ENCODE measurements at regions not wholly inside any gene's neighbourhood (a gene's known extent, or its start where the extent isn't known, plus 50 kb on each side); places are given as distances from the start of the nearest gene placed in this dataset.
"Not testable (repeated sequence)": the region's sequence is repeated elsewhere in the genome, so short reads cannot be mapped to it uniquely, and the experiment has no call there.

DNA sequence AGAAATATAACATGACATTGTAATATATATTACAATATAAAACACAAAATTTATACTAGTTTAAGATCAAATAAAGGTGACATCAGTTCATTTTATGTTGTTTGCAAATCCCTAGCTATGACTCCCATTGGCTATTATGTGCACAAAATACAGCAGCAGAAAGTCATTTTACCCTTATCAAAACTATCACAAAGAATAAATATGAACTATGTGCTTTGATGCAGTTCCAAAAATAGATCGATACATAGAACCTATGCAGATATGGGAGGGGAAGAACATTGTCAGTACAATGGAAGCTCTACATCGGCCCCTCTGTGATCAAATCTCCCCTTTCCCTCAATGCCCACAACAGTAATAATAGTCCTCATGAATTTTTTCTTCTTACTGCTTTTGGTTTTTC, 1038.1 kb upstream of the PCDH20 start:
- no peak overlapping the region for H3K4me3 ChIP-seq
- no peaks in the 10 kb centered on the region for H3K36me3 ChIP-seq
- TF ChIP-seq, protein P1, sequence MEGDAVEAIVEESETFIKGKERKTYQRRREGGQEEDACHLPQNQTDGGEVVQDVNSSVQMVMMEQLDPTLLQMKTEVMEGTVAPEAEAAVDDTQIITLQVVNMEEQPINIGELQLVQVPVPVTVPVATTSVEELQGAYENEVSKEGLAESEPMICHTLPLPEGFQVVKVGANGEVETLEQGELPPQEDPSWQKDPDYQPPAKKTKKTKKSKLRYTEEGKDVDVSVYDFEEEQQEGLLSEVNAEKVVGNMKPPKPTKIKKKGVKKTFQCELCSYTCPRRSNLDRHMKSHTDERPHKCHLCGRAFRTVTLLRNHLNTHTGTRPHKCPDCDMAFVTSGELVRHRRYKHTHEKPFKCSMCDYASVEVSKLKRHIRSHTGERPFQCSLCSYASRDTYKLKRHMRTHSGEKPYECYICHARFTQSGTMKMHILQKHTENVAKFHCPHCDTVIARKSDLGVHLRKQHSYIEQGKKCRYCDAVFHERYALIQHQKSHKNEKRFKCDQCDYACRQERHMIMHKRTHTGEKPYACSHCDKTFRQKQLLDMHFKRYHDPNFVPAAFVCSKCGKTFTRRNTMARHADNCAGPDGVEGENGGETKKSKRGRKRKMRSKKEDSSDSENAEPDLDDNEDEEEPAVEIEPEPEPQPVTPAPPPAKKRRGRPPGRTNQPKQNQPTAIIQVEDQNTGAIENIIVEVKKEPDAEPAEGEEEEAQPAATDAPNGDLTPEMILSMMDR (IDR thresholded peaks at IDR 0.05) = no peak
- H3K27me3 ChIP-seq = no peaks in the 10 kb centered on the region
- no peaks in the 10 kb centered on the region for H3K9me3 ChIP-seq
- DNase-seq (ENCODE audit: low spot score) = no peak
- no peaks in the 10 kb centered on the region for H3K4me1 ChIP-seq
- no peak overlapping the region for H3K27ac ChIP-seq

DNA sequence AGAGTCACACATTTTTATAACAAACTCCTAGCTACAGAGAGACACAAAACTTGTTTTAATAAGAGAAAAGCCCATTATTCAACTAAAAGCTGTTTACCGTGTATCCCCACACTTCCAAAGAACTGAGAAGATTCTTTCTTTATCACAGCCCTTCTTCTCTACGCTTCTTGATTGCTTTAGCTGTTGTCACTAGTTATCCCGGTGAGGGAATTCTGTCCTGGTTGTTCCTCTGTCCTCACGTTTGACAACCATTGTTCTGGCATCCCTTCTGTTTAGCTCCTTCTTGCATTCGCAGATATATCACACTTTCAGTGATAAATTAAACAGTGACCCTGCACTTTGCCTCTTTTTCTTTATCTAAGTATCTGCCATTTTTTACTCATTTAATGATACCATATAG, 1035.1 kb upstream of the PCDH20 start:
- Histone ChIP-seq H3K27me3 (no peaks in the 10 kb centered on the region), H3K4me3 (no peak overlapping the region), H3K27ac (no peak overlapping the region), H3K4me1 (no peaks in the 10 kb centered on the region), H3K36me3 (no peaks in the 10 kb centered on the region), H3K9me3 (no peaks in the 10 kb centered on the region)
- no peak for DNase-seq (ENCODE audit: low spot score)
- TF ChIP-seq, protein P1 (IDR thresholded peaks at IDR 0.05) = no peak

DNA sequence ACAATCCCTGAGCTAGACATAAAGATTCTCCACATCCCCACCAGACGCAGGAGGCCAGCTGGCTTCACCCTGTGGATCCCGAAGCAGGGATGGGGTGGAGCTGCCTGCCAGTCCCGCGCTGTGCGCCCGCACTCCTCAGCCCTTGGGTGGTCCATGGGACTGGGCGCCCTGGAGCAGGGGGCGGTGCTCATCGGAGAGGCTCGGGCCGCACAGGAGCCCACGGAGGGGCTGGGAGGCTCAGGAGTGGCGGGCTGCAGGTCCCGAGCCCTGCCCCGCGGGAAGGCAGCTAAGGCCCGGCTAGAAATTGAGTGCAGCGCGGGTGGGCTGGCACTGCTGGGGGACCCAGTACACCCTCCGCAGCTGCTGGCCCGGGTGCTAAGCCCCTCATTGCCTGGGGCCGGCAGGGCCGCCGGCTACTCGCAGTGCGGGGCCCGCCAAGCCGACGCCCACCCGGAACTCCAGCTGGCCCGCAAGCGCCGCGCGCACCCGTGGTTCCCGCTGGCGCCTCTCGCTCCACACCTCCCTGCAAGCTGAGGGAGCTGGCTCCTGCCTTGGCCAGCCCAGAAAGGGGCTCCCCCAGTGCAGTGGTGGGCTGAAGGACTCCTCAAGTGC, 1032.2 kb upstream of the PCDH20 start:
- H3K36me3 ChIP-seq; H3K27me3 ChIP-seq; H3K4me1 ChIP-seq; H3K27ac ChIP-seq; H3K9me3 ChIP-seq; H3K4me3 ChIP-seq; DNase-seq (ENCODE audit: low spot score): not testable (repeated sequence)

DNA sequence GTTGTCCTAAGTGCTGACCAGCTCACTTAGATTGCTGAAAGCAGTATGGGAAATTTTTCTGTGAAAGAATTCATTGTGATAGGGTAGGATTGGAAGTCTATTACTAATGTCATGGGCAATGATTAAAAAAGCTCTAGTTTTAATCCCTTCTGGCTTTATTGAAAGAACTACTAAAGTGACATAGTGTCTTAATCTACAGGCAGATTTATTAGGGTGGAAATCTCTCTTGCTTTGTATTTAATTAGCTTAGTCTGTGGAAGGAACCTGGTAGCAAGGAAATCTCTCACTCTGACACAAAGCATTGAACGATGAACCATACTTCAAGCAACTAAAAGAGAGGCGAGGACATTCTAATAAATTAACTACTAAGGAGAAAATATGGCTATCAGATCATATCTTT, 1029.2 kb upstream of the PCDH20 start:
- Histone ChIP-seq H3K36me3 (no peaks in the 10 kb centered on the region), H3K9me3 (no peaks in the 10 kb centered on the region)
- TF ChIP-seq, protein P1 (IDR thresholded peaks at IDR 0.05) = no peak

DNA sequence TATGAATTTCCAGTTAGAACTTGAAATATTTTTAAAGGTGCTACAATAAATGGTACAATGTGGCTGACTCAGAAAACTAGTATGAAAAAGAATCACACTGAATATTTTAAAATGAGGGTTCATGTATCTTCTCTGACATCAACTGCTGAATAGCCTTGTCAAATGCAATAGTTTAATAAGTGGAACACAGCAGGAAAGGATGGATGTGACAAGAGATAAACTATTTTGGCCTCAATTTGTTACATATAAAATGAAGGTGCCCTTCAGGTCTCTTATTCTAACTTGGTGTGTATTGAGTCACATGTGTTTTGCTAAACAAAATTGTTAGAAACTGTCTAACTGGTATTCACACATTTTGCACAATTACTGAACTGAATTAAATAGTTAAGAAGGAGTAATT, 1018.4 kb upstream of the PCDH20 start:
- H3K9me3 ChIP-seq = no peaks in the 10 kb centered on the region
- no peak for DNase-seq (ENCODE audit: low spot score)
- no peaks in the 10 kb centered on the region for H3K27me3 ChIP-seq
- H3K4me3 ChIP-seq = no peak overlapping the region
- no peaks in the 10 kb centered on the region for H3K4me1 ChIP-seq
- no peaks in the 10 kb centered on the region for H3K36me3 ChIP-seq
- no peak overlapping the region for H3K27ac ChIP-seq
- TF ChIP-seq, protein P1 (IDR thresholded peaks at IDR 0.05) = no peak

More for the DNA sequence above, 1029.2 kb upstream of the PCDH20 start:
- DNase-seq (ENCODE audit: low spot score) = no peak
- Histone ChIP-seq H3K4me1 (no peaks in the 10 kb centered on the region), H3K27ac (no peak overlapping the region), H3K4me3 (no peak overlapping the region), H3K27me3 (no peaks in the 10 kb centered on the region)

DNA sequence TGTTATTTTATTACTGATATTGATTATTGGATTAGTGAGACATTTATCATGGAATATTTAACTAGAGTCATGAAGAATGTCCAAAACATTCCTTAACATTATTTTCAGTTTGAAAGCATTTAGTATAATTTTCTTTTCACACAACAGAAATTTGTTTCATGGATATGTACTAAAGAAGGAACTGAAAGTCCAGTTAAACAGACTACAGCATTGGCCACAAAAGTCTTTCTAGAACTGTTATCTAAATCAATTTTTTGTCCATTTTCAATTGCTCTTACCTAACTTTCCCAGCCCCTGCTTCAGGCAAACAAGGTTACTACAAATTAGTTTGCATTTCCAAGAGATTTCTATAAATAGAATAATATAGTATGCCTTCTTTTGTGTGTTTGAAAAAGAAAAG, 1018.0 kb upstream of the PCDH20 start:
- Histone ChIP-seq H3K27ac (no peak overlapping the region), H3K36me3 (no peaks in the 10 kb centered on the region), H3K9me3 (no peaks in the 10 kb centered on the region), H3K27me3 (no peaks in the 10 kb centered on the region), H3K4me3 (no peak overlapping the region), H3K4me1 (no peaks in the 10 kb centered on the region)
- no peak for DNase-seq (ENCODE audit: low spot score)
- TF ChIP-seq, protein P1 (IDR thresholded peaks at IDR 0.05) = no peak
